Kidney glomerular epithelial cell (primary cell): ENCODE measurements at regions not wholly inside any gene's neighbourhood (a gene's known extent, or its start where the extent isn't known, plus 50 kb on each side); places are given as distances from the start of the nearest gene placed in this dataset.

Experiments used
- DNase-seq: peaks from one replicate; lab custom pipeline; 2025; lab: John Stamatoyannopoulos, UW

DNA sequence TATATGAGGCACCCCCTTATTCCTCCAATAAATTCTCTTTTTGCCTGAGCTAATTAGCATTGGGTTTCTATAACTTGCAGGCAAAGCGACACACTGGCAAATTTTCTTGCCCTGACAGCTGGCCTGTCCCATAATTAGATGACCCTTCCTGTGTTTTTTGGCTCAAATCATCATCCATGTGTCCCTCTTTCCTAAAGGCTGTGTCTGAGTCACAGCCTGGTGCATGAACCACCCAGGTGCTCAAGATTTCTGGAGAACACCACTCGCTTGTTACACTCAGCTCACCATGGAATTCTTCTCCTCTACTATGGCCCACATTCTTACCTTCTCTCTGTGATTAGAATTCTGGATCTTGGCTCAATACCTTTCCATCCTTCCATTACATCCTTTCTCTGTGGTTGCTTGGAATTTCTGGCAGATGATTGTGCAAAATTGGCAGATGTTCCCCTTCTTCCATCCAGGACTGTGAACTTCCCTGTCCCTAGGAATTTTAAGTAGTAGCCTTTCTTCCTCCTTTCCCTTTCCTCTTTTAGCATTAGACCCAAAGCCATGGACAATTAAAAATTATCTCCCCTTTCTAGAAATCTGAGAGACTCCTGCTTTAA is 116.0 kb upstream of the ANKRD1 start:
- DNase-seq: no peak

DNA sequence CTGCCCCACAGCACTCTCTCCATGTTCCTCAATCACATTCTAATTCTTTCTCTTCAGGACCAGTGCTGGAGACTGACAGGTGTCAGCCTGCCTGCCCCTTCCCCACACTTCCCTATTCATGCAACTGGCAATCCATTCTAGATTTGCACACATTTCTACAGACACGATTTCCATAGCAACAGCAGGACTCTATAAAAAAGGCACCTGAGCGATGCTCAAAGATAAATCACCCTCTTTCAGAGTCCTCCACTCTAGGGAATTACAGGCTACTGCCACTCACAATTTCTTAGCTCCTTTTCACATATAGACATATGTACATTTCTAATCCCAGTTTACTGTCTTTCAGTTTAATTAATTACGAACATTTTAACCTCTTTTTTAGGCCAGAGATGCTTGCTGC is 118.1 kb upstream of the ANKRD1 start:
- DNase-seq: no peak

DNA sequence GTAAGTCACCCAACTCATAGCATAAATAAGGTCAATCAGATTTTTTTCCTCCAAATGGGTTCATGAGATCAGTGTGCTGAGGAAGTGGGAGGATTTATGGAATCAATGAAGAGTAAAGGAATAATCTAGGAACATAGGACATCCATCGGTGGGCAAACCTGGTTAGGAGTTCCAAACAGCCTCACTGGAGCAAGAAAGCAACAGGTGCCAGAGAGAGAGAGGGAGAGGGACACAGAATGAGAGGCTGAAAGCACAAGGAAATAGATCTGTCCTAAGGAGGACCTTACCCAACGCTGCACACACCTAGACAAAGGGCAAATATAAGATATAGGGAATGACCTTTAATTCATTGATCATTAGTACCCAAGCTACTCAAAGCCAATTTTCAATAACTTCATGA is 119.5 kb upstream of the ANKRD1 start:
- no peak for DNase-seq

DNA sequence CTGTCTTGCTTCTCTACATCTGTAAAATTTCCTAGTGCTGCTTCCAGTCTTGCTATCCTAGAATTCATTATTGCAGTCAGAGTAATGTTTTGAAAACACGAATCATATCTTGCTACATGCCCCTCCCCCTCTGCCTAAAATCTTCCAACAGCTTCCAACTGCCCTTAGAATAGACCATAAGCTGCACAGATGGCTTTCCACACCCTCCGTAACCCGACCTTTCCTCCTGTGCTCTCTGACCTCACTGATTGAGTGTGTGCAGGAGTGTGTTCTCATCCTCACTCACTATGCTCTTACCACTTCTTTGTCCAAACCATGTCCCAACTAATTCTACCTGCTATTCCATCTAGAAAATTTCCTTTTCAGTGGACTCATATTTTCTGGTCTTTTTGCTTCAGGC is 121.2 kb upstream of the ANKRD1 start:
- no peak for DNase-seq

DNA sequence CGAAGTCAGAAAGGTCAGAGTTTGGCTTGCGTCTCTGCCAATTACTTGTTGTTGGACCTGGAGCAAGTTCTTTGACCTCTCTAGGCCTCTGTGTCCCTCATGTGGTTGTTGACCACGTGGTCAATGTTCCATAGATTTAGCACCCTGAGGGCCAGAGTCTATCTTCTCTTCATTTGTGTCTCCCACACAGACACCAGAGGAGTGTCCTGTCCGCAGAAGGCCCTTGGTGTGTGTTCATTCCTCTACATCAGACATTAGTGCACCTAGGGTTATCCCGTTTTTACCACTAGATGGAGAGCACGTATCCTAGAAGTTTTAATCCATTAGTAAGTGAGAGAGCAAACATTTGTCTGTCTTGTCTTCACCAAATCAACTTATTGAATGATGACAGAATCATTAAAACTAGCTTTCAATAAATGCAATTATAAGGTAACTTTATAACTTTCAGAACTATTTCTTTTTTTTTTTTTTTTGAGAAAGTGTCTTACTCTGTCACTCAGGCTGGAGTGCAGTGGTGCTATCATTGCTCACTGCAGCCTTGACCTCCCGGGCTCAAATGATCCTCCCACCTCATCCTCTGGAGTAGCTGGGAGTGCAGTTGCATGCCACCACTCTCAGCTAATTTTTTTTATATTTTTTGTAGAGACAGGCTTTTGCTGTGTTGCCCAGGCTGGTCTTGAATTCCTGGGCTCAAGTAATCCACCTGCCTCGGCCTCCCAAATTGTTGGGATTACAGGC is 122.5 kb upstream of the ANKRD1 start:
- DNase-seq: peak; percentile 6

DNA sequence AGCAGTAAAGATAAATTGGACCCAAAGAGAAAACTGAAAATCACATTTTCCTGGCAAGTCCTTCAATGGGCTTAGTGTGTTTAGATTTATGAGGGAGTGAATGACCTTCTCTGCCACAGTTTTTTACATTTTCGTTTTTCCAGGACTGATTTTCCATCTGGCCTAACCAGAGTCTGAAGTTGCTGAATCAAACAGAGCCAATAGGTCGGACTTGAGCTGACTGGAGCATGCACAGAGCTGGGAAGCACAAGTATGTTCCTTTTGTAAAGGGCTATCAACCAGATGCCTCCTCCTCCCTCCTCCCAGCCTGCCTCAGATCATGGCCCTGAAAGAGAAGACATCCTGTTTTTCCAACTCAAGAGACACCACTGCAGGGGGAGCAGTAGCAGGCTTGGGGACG is 126.0 kb upstream of the ANKRD1 start:
- no peak for DNase-seq

GRCh38 chr10:91048380-91048779 is 127.5 kb upstream of the ANKRD1 start:
- no peak for DNase-seq

DNA sequence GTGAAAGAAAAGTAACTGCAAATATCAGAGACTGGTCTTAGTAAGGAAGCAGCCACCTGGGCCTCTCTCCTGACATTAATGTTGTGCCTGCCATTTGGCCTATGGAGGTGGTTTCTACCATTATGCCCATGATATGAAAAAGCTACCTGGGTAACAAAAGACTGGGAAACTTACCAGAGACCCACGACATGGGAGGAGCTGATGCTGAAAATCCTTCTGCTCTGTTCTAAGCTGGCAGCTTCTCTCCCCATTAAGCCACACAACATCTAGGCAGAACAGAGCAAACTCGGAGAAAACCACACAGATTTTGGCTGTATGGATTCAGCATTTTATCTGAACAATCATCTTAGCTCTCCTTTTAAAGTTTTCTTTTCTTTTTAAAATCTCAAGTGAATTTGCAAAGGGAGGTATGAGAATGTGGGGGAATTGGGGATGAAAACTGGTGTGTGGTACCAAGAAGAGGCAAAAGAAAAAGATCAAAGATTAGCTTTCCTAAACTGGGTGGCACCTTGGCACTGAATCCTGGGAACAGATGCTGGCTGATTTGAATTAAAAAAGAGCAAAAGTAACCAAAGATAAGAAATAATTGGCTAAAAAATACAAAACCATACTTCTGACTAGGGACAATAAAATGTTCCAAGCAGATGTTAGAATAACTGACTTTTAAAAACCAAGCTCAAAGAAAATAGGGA is 128.6 kb upstream of the ANKRD1 start:
- no peak for DNase-seq

GRCh38 chr10:91049988-91050360 is 129.1 kb upstream of the ANKRD1 start:
- no peak for DNase-seq

GRCh38 chr10:91050371-91051034 is 129.6 kb upstream of the ANKRD1 start:
- DNase-seq: no peak

GRCh38 chr10:91051829-91052228 is 130.9 kb upstream of the ANKRD1 start:
- no peak for DNase-seq

GRCh38 chr10:91054325-91054724 is 133.4 kb upstream of the ANKRD1 start:
- DNase-seq: peak; percentile 16

DNA sequence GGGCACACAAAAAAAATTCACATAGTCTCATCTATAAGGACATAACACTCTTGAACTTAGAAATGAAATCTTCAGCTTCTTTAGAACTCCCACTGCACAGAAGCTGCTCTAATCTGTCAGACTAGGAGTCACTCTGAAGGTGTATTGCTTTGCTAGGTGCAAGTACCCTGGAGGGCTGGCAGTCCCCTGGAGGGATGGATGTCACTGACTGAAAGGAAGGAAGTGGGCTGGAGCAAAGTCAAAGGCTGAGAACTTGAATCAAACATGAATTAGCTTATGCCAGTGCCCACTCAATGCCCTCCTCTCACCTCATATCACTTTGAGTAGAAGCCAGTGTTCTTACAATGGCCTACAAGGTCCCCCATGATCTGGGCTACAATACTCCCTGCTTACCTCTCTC is 140.3 kb upstream of the ANKRD1 start:
- DNase-seq: no peak

DNA sequence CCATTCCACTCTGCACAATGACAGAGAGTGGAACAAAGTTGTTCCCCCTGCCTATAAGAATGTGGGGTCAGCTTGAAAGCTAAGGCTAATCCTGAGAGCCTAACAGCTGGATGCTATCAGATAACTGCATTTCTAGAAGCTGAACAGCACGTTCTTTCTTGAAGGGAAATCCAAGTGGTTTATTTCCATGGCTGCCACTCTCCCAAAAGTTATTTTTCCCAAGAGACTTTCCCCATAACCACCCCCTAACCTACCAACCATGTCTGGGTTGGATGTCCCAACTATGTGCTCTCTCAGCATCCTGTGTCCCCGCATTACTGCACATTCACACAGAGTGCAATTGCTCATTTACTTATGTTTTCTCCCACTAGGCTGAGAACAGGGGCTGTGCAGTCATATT is 140.7 kb upstream of the ANKRD1 start:
- no peak for DNase-seq

DNA sequence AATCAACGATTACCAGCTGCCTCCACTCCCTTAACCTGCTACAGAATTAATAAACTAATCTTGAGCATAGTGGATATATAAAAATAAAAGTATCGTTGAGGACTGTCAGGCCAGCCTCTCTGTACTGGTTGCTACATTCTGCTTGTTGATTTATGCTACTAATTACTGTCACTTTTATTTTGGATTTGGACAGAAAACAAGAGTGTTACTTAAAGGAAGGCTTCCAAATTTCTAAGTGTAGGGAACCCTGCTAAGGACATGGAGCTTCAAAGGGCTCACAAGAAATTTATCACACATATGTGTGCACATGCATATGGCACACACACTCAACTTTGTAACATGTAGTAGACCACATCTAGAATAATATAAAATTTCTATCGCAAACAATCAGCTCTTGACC is 141.2 kb upstream of the ANKRD1 start:
- no peak for DNase-seq

GRCh38 chr10:91071786-91072185 is 148.7 kb upstream of the PCGF5 start:
- no peak for DNase-seq

- DNase-seq: no peak
Measured at GRCh38 chr10:91073286-91073979, 147.0 kb upstream of the PCGF5 start.

DNA sequence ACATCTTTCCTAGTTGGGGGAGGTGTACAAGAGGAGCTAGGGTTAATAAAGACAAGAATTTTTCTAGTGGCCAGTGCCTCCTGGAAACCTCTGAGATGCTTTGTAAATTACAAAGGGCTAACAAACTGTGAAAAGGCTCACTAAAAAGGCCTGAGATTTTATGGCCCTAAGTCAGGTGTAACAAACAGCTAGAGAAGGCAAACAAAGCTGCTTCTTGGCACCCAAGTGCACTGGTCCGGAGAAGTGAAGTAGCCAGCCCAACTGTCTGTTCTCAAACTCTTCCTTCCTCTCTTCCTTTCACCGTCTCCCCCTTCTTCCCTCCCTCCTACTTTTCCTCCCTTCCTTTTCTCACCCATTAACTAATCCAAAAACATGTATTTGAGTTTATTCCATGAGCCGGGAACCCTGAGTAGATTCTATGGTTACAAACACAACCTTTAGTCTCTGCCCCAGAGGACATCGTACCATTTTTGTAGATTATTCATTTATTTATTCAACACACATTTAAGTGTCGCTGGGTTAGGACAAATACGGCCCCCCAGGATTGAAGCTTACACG is 143.4 kb upstream of the PCGF5 start:
- no peak for DNase-seq

GRCh38 chr10:91077549-91078071 is 142.9 kb upstream of the PCGF5 start:
- no peak for DNase-seq

GRCh38 chr10:91080776-91081175 is 139.7 kb upstream of the PCGF5 start:
- no peak for DNase-seq

DNA sequence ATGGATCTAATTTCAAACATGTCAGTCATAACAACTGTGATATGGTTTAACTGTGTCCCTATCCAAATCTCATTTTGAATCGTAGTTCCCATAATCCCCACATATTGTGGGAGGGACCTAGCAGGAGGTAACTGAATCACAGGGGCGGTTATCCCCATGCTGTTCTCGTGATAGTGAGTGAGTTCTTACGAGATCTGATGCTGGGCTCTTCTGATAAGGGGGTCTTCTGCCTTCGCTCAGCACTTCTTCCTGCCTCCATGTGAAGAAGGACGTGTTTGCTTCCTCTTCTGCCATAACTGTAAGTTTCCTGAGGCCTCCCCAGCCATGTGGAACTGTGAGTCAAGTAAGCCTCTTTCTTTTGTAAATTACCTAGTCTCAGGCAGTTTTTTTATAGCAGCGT is 138.0 kb upstream of the PCGF5 start:
- DNase-seq: no peak
